Keratinocyte (primary cell): ENCODE measurements at regions not wholly inside any gene's neighbourhood (a gene's known extent, or its start where the extent isn't known, plus 50 kb on each side); places are given as distances from the start of the nearest gene placed in this dataset.

Experiments used
- DNase-seq: peaks from one replicate; pipeline ENCODE4 v3.0.0-alpha.2; 2011; ENCODE audit warnings: low read depth, missing footprints, low spot score
- FAIRE-seq: peaks from 2 replicates; lab custom pipeline; 2011; peaks lifted over from hg19 to GRCh38; lab: Jason Lieb, UNC
- H2AFZ ChIP-seq: 2 replicates; pipeline ENCODE4 v1.6.0; 2012; ENCODE audit warnings: low read length, control low read depth, inconsistent platforms; ENCODE audit not compliant: control insufficient read depth
- H3K27ac ChIP-seq: 2 replicates; pipeline ENCODE4 v1.5.1; 2011; ENCODE audit warnings: low read length; ENCODE audit not compliant: control insufficient read depth, insufficient read depth
- H3K27me3 ChIP-seq: 3 replicates; pipeline ENCODE4 v1.6.0; 2011; ENCODE audit warnings: low read length; ENCODE audit not compliant: control insufficient read depth, insufficient read depth; ENCODE audit errors: extremely low read depth
- H3K36me3 ChIP-seq, 2 experiments: 2 replicates in 1 of 2; 3 replicates in 1 of 2; pipeline ENCODE4 v1.5.1; 2011; ENCODE audit warnings: low read length in 2 of 2, mild to moderate bottlenecking in 1 of 2; ENCODE audit not compliant: control insufficient read depth in 2 of 2, insufficient read depth in 2 of 2; ENCODE audit errors: extremely low read depth in 1 of 2
- H3K4me1 ChIP-seq: 3 replicates; pipeline ENCODE4 v1.5.1; 2011; ENCODE audit warnings: low read length; ENCODE audit not compliant: control insufficient read depth, insufficient read depth; ENCODE audit errors: extremely low read depth
- H3K4me2 ChIP-seq: 3 replicates; pipeline ENCODE4 v1.6.0; 2011; ENCODE audit warnings: low read depth, low read length; ENCODE audit not compliant: control insufficient read depth, insufficient read depth; ENCODE audit errors: extremely low read depth
- H3K4me3 ChIP-seq, 3 experiments: fragments of 200-600 bp in 1 of 3; sonication (generic) in 1 of 3; 2 replicates in 2 of 3; 3 replicates in 1 of 3; pipeline ENCODE4 v1.5.1; 2011 to 2016; ENCODE audit warnings: low read length in 3 of 3, mild to moderate bottlenecking in 3 of 3, control low read depth in 2 of 3, inconsistent platforms in 1 of 3, low read depth in 1 of 3, mixed read lengths in 1 of 3, mixed run types in 1 of 3, moderate library complexity in 1 of 3; ENCODE audit not compliant: control insufficient read depth in 2 of 3, insufficient read depth in 2 of 3; ENCODE audit errors: extremely low read depth in 1 of 3
- H3K79me2 ChIP-seq: 2 replicates; pipeline ENCODE4 v1.6.0; 2012; ENCODE audit warnings: low read length; ENCODE audit not compliant: control insufficient read depth, insufficient read depth
- H3K9ac ChIP-seq: 3 replicates; pipeline ENCODE4 v1.6.0; 2011; ENCODE audit warnings: low read length; ENCODE audit not compliant: control insufficient read depth, insufficient read depth; ENCODE audit errors: extremely low read depth
- H3K9me1 ChIP-seq: 3 replicates; pipeline ENCODE4 v1.6.0; 2011; ENCODE audit warnings: low read length; ENCODE audit not compliant: control insufficient read depth, insufficient read depth; ENCODE audit errors: extremely low read depth
- H3K9me3 ChIP-seq: 2 replicates; pipeline ENCODE4 v1.5.1; 2012; ENCODE audit warnings: low read depth, low read length; ENCODE audit not compliant: control insufficient read depth
- H4K20me1 ChIP-seq: 3 replicates; pipeline ENCODE4 v1.6.0; 2011; ENCODE audit warnings: low read length; ENCODE audit not compliant: control insufficient read depth, insufficient read depth; ENCODE audit errors: extremely low read depth
- EZH2 ChIP-seq: IDR thresholded peaks from one replicate; pipeline ENCODE4 v1.6.1; 2012; ENCODE audit warnings: inconsistent platforms, mild to moderate bottlenecking, low read length, moderate library complexity
- dilution Hi-C: fragments of 300-500 bp; cut with MboI; formaldehyde crosslinking; loops from one replicate; pipeline ENCODE4 v1.7.0; 2020; ENCODE audit warnings: low sequenced_read_pairs; ENCODE audit not compliant: extremely low pct_ligation_motif_present
- TF ChIP-seq, protein P1 (sequence below), 3 experiments: IDR thresholded peaks in 1 of 3; conservative IDR thresholded peaks in 1 of 3; optimal IDR thresholded peaks in 1 of 3; 2 replicates in 2 of 3; 3 replicates in 1 of 3; pipeline versions ENCODE3 to v1.5.1; 2011; ENCODE audit warnings: low read length in 3 of 3, mild to moderate bottlenecking in 3 of 3, moderate library complexity in 2 of 3, control low read depth in 1 of 3, inconsistent platforms in 1 of 3; ENCODE audit not compliant: insufficient read depth in 2 of 3; ENCODE audit errors: extremely low read depth in 1 of 3

DNA sequence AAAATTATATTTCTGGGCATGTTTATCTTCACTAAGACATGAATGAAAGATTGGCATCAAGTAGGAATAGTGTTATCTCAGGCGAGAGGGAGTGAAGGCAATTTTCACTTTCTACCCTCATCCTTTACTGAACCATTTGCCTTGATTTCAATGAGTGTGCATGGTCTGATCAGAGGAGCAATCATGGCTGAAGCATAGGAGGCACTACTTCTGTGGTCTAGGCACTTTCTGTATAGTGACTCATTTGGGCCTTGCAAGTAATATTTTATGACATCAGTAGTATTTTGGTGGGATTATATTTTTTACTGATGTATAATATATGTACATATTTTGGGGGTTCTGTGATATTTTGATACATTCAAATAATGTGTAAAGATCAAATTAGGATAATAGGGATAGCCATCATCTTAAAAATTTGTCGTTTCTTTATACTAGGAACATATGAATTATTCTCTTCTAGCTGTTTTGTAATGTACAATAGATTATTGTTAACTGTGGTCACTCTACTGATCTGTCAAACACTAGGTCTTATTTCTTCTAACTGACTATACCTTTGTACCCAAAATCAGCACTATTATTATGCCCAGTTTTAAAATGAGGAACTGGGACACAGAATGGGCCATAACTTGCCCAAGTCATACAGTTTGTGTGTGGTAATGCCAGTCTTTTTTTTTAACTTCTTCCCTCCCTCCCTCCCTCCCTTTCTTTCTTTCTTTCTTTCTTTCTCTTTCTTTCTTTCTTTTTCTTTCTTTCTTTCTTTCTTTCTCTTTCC is 101.9 kb downstream of the RAB11FIP2 start:
- Histone ChIP-seq H3K9ac (no peak overlapping the region), H3K79me2 (no peaks in the 10 kb centered on the region), H2AFZ (no peak overlapping the region), H3K9me3 (no peaks in the 10 kb centered on the region), H3K9me1 (no peaks in the 10 kb centered on the region), H4K20me1 (no peaks in the 10 kb centered on the region), H3K4me1 (peaks cover 16% of the 10 kb centered on the region), H3K36me3 (no peaks in the 10 kb centered on the region), H3K4me2 (no peak overlapping the region), H3K27ac (no peak overlapping the region), H3K4me3 (no peak overlapping the region), H3K27me3 (no peaks in the 10 kb centered on the region)
- DNase-seq (no peak), FAIRE-seq (no peak)
- TF ChIP-seq EZH2, result no peak
- TF ChIP-seq, protein P1, sequence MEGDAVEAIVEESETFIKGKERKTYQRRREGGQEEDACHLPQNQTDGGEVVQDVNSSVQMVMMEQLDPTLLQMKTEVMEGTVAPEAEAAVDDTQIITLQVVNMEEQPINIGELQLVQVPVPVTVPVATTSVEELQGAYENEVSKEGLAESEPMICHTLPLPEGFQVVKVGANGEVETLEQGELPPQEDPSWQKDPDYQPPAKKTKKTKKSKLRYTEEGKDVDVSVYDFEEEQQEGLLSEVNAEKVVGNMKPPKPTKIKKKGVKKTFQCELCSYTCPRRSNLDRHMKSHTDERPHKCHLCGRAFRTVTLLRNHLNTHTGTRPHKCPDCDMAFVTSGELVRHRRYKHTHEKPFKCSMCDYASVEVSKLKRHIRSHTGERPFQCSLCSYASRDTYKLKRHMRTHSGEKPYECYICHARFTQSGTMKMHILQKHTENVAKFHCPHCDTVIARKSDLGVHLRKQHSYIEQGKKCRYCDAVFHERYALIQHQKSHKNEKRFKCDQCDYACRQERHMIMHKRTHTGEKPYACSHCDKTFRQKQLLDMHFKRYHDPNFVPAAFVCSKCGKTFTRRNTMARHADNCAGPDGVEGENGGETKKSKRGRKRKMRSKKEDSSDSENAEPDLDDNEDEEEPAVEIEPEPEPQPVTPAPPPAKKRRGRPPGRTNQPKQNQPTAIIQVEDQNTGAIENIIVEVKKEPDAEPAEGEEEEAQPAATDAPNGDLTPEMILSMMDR (optimal IDR thresholded peaks at IDR 0.05 in 1 of 3, IDR thresholded peaks at IDR 0.05 in 1 of 3, conservative IDR thresholded peaks at IDR 0.05 in 1 of 3; ENCODE audit: extremely low read depth in 1 of 3, insufficient read depth in 2 of 3, low read length in 3 of 3), result no peak
- dilution Hi-C loops, result no loop called here

DNA sequence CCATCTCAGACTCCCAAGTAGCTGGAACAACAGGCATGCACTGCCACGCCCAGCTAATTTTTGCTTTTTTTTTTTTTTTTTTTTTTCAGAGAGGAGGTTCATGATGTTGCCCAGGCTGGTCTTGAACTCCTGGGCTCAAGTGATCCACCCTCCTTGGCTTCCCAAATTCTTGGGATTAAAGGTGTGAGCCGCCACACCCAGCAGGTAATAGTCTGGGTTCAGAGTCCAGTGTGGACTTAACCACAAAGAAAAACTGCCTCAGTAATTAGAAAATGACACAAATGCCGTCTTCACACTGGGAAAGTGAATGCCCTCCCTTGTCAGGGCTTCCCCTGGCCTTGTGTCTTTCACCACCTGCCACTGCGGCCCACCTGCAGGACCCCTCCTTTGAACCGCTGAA is 101.1 kb downstream of the RAB11FIP2 start:
- Histone ChIP-seq H3K4me3 (no peak overlapping the region), H4K20me1 (no peaks in the 10 kb centered on the region), H3K4me1 (peaks cover 16% of the 10 kb centered on the region), H3K9me1 (no peaks in the 10 kb centered on the region), H3K79me2 (no peaks in the 10 kb centered on the region), H3K4me2 (no peak overlapping the region), H3K9ac (no peak overlapping the region), H3K27ac (no peak overlapping the region), H2AFZ (no peak overlapping the region), H3K9me3 (no peaks in the 10 kb centered on the region), H3K27me3 (no peaks in the 10 kb centered on the region), H3K36me3 (no peaks in the 10 kb centered on the region)
- dilution Hi-C loops, result no loop called here
- FAIRE-seq (no peak), DNase-seq (no peak)
- TF ChIP-seq, protein P1 (optimal IDR thresholded peaks at IDR 0.05 in 1 of 3, IDR thresholded peaks at IDR 0.05 in 1 of 3, conservative IDR thresholded peaks at IDR 0.05 in 1 of 3; ENCODE audit: extremely low read depth in 1 of 3, insufficient read depth in 2 of 3, low read length in 3 of 3), result no peak
